Dermis blood vessel endothelial cell (primary cell): ENCODE measurements at regions not wholly inside any gene's neighbourhood (a gene's known extent, or its start where the extent isn't known, plus 50 kb on each side); places are given as distances from the start of the nearest gene placed in this dataset.

Experiments
- DNase-seq: peaks from one replicate; pipeline ENCODE4 v3.0.0; 2010

GRCh38 chr12:17528394-17528793 lies 561.6 kb downstream of the RERGL start:
- DNase-seq: no peak

GRCh38 chr12:17527021-17527420 lies 563.0 kb downstream of the RERGL start:
- DNase-seq: no peak

GRCh38 chr12:17511369-17511768 lies 578.6 kb downstream of the RERGL start:
- no peak for DNase-seq

- DNase-seq: no peak
Measured at GRCh38 chr12:17507336-17507735, 582.7 kb downstream of the RERGL start.

- no peak for DNase-seq
Measured at GRCh38 chr12:17503742-17504141, 586.3 kb downstream of the RERGL start.

- DNase-seq: no peak
Measured at GRCh38 chr12:17489452-17489851, 600.5 kb downstream of the RERGL start.

- DNase-seq: no peak
Measured at GRCh38 chr12:17478908-17479673, 610.9 kb downstream of the RERGL start.

GRCh38 chr12:17470460-17470859 lies 619.5 kb downstream of the RERGL start:
- DNase-seq: no peak

GRCh38 chr12:17459214-17459613 lies 630.8 kb downstream of the RERGL start:
- no peak for DNase-seq

- no peak for DNase-seq
Measured at GRCh38 chr12:17456486-17456885, 633.5 kb downstream of the RERGL start.

- DNase-seq: no peak
Measured at GRCh38 chr12:17438141-17438540, 651.9 kb downstream of the RERGL start.

GRCh38 chr12:17416748-17417147 lies 673.2 kb downstream of the RERGL start:
- DNase-seq: no peak

- no peak for DNase-seq
Measured at GRCh38 chr12:17414596-17414995, 675.4 kb downstream of the RERGL start.

GRCh38 chr12:17411662-17412061 lies 678.3 kb downstream of the RERGL start:
- DNase-seq: no peak

- no peak for DNase-seq
Measured at GRCh38 chr12:17388679-17389078, 701.3 kb downstream of the RERGL start.

- DNase-seq: no peak
Measured at GRCh38 chr12:17383321-17383720, 706.7 kb downstream of the RERGL start.

GRCh38 chr12:17381211-17381610 lies 708.8 kb downstream of the RERGL start:
- no peak for DNase-seq

GRCh38 chr12:17372508-17372907 lies 717.5 kb downstream of the RERGL start:
- no peak for DNase-seq

GRCh38 chr12:17371491-17372215 lies 718.3 kb downstream of the RERGL start:
- no peak for DNase-seq

- DNase-seq: no peak
Measured at GRCh38 chr12:17370621-17371020, 719.4 kb downstream of the RERGL start.

GRCh38 chr12:17369556-17369955 lies 720.4 kb downstream of the RERGL start:
- DNase-seq: no peak

- DNase-seq: no peak
Measured at GRCh38 chr12:17361224-17361623, 728.8 kb downstream of the RERGL start.

- no peak for DNase-seq
Measured at GRCh38 chr12:17358835-17359234, 731.2 kb downstream of the RERGL start.

- DNase-seq: no peak
Measured at GRCh38 chr12:17357396-17357795, 732.6 kb downstream of the RERGL start.
